HEK293 (cell line): ENCODE measurements at regions not wholly inside any gene's neighbourhood (a gene's known extent, or its start where the extent isn't known, plus 50 kb on each side); places are given as distances from the start of the nearest gene placed in this dataset.

ENCODE experiments used
- CTCF ChIA-PET: fragments of 350-600 bp; formaldehyde crosslinking; extraction: SDS; loops from one replicate; lab custom pipeline; 2021; ENCODE audit warnings: antibody characterized with exemption; lab: Yijun Ruan, JAX
- POLR2A ChIA-PET: fragments of 300-600 bp; formaldehyde crosslinking; extraction: SDS; loops from one replicate; lab custom pipeline; 2020; ENCODE audit warnings: antibody characterized with exemption, inconsistent platforms; lab: Yijun Ruan, JAX
- H3K27ac ChIP-seq: fragments of 200-500 bp; sonication (Bioruptor generic); 2 replicates; pipeline ENCODE4 v1.5.1; 2014; ENCODE audit warnings: low read depth, low read length, control low read depth, inconsistent platforms; ENCODE audit errors: extremely low read depth
- H3K36me3 ChIP-seq, 2 experiments: fragments of 200-500 bp in 1 of 2; sonication (Bioruptor generic) in 1 of 2; 1 replicate in 1 of 2; 2 replicates in 1 of 2; pipeline ENCODE4 v1.5.1; 2014 to 2017; ENCODE audit warnings: inconsistent platforms in 2 of 2, low read length in 2 of 2; ENCODE audit not compliant: control insufficient read depth in 2 of 2, insufficient read depth in 1 of 2
- H3K4me1 ChIP-seq: fragments of 200-500 bp; sonication (Bioruptor generic); 2 replicates; pipeline ENCODE4 v1.5.1; 2014; ENCODE audit warnings: mild to moderate bottlenecking, low read length, inconsistent platforms; ENCODE audit not compliant: control insufficient read depth, insufficient read depth
- H3K4me3 ChIP-seq: 2 replicates; pipeline ENCODE4 v1.5.1; 2011; ENCODE audit warnings: low read depth, mild to moderate bottlenecking, control low read depth, low read length, moderate library complexity
- H3K9me3 ChIP-seq: fragments of 200-500 bp; sonication (Bioruptor generic); 2 replicates; pipeline ENCODE4 v1.5.1; 2014; ENCODE audit warnings: low read depth, low read length, inconsistent platforms; ENCODE audit not compliant: control insufficient read depth, insufficient read depth
- BCL11A ChIP-seq: fragments of 450-650 bp; formaldehyde crosslinking; IDR thresholded peaks from 2 replicates; pipeline ENCODE4 v1.5.1; 2016; ENCODE audit warnings: low read depth, missing biosample characterization, missing genetic modification characterization
- GLIS2 ChIP-seq: fragments of 450-650 bp; formaldehyde crosslinking; IDR thresholded peaks from 2 replicates; pipeline ENCODE4 v1.5.1; 2016; ENCODE audit warnings: missing biosample characterization, missing genetic modification characterization
- TRIM28 ChIP-seq: IDR thresholded peaks from 2 replicates; pipeline ENCODE4 v1.6.1; 2011; ENCODE audit warnings: low read length, control low read depth, borderline replicate concordance
- ZBTB20 ChIP-seq: fragments of 450-650 bp; formaldehyde crosslinking; IDR thresholded peaks from 2 replicates; pipeline ENCODE4 v1.5.1; 2016; ENCODE audit warnings: missing biosample characterization, missing genetic modification characterization
- ZBTB21 ChIP-seq: fragments of 450-650 bp; formaldehyde crosslinking; IDR thresholded peaks from 2 replicates; pipeline ENCODE4 v1.5.1; 2017; ENCODE audit warnings: missing biosample characterization, missing genetic modification characterization
- ZFHX2 ChIP-seq: fragments of 450-650 bp; formaldehyde crosslinking; conservative IDR thresholded peaks from 2 replicates; pipeline ENCODE4 v1.5.1; 2016; ENCODE audit warnings: missing biosample characterization, missing genetic modification characterization
- ZFP41 ChIP-seq: fragments of 450-650 bp; formaldehyde crosslinking; IDR thresholded peaks from 2 replicates; pipeline ENCODE4 v1.5.1; 2016; ENCODE audit warnings: missing biosample characterization, missing genetic modification characterization, borderline replicate concordance
- ZNF174 ChIP-seq: fragments of 450-650 bp; formaldehyde crosslinking; IDR thresholded peaks from 2 replicates; pipeline ENCODE4 v1.5.0; 2017; ENCODE audit warnings: missing biosample characterization, mild to moderate bottlenecking, missing genetic modification characterization
- ZNF214 ChIP-seq: fragments of 450-650 bp; formaldehyde crosslinking; IDR thresholded peaks from 2 replicates; pipeline ENCODE4 v1.5.1; 2017; ENCODE audit warnings: missing biosample characterization, mild to moderate bottlenecking, missing genetic modification characterization, borderline replicate concordance
- ZNF239 ChIP-seq: fragments of 450-650 bp; formaldehyde crosslinking; IDR thresholded peaks from 2 replicates; pipeline ENCODE4 v1.5.1; 2016; ENCODE audit warnings: missing biosample characterization, missing genetic modification characterization
- ZNF248 ChIP-seq: fragments of 450-650 bp; formaldehyde crosslinking; IDR thresholded peaks from 2 replicates; pipeline ENCODE4 v1.5.1; 2017; ENCODE audit warnings: missing biosample characterization, missing genetic modification characterization
- ZNF302 ChIP-seq: fragments of 450-650 bp; formaldehyde crosslinking; IDR thresholded peaks from 2 replicates; pipeline ENCODE4 v1.5.1; 2016; ENCODE audit warnings: missing biosample characterization, missing genetic modification characterization, low read depth
- ZNF391 ChIP-seq: fragments of 450-650 bp; formaldehyde crosslinking; IDR thresholded peaks from 2 replicates; pipeline ENCODE4 v1.5.1; 2016; ENCODE audit warnings: low read depth, missing biosample characterization, missing genetic modification characterization, borderline replicate concordance
- ZNF560 ChIP-seq: fragments of 450-650 bp; formaldehyde crosslinking; IDR thresholded peaks from 2 replicates; pipeline ENCODE4 v1.5.1; 2017; ENCODE audit warnings: missing biosample characterization, missing genetic modification characterization, borderline replicate concordance
- ZNF561 ChIP-seq: fragments of 450-650 bp; IDR thresholded peaks from 2 replicates; pipeline ENCODE4 v1.5.1; 2018; ENCODE audit warnings: missing biosample characterization, missing genetic modification characterization, borderline replicate concordance
- ZNF654 ChIP-seq: fragments of 450-650 bp; formaldehyde crosslinking; IDR thresholded peaks from 2 replicates; pipeline ENCODE4 v1.5.1; 2016; ENCODE audit warnings: low read depth, missing biosample characterization, missing genetic modification characterization
- ZNF670 ChIP-seq: fragments of 450-650 bp; formaldehyde crosslinking; IDR thresholded peaks from 2 replicates; pipeline ENCODE4 v1.5.1; 2016; ENCODE audit warnings: missing biosample characterization, missing genetic modification characterization, low read depth
- TF ChIP-seq, protein P1 (sequence below): fragments of 450-650 bp; formaldehyde crosslinking; IDR thresholded peaks from 2 replicates; pipeline ENCODE4 v1.5.1; 2017; ENCODE audit warnings: missing biosample characterization, missing genetic modification characterization
- TF ChIP-seq, protein P2 (sequence below): fragments of 450-650 bp; formaldehyde crosslinking; IDR thresholded peaks from 2 replicates; pipeline ENCODE4 v1.5.1; 2016; ENCODE audit warnings: missing biosample characterization, missing genetic modification characterization
- TF ChIP-seq, protein P3 (sequence below): fragments of 450-650 bp; formaldehyde crosslinking; IDR thresholded peaks from 2 replicates; pipeline ENCODE4 v1.5.1; 2016; ENCODE audit warnings: missing biosample characterization, missing genetic modification characterization
- TF ChIP-seq, protein P4 (sequence below): fragments of 450-650 bp; formaldehyde crosslinking; IDR thresholded peaks from 2 replicates; pipeline ENCODE4 v1.5.1; 2016; ENCODE audit warnings: missing biosample characterization, missing genetic modification characterization

DNA sequence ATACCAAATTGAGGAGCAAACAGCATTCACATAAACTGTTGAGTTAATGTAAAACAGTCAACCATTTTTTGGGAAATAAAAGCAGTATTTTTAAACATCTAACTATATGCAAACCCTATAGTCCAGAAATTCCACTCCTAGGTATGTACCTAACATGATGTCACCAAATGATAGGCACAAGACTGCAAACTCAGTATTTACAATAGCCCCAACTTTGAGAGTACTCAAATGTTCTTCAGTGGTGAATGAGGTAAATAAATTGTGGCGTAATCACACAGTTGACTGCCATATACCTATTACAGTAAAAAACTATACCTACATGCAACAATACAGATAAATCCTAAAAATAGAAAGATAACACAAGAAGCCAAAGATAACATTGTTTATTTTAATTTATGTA lies 1243.8 kb upstream of the ADGRL3 start (continued):
- no peak for TF ChIP-seq ZNF302 (tag by site-specific recombination)

DNA sequence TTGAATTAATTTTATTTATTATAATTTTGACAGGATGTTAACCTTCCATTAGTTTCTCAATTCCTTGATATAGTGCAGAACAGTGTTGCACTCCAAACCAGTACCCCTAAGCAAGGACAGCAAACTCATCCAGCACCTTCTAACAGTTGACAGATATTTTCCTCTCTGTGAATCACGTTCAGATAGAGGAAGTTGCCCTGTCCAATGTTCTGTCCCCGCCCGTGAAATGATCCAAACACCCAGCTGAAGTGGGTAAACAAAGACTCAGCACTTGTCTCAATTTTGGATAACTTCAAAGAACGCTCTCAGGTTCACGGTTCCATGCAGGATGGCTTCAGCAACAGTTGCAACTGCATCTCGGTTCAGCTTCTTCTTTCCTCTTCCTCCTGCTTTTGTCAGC lies 1240.0 kb upstream of the ADGRL3 start:
- ChIA-PET CTCF (no interaction called here), POLR2A (no interaction called here)
- Histone ChIP-seq H3K4me1 (no peaks in the 10 kb centered on the region), H3K27ac (no peak overlapping the region), H3K9me3 (no peaks in the 10 kb centered on the region), H3K4me3 (no peak overlapping the region), H3K36me3 (no peaks in the 10 kb centered on the region)
- TF ChIP-seq, protein P1, sequence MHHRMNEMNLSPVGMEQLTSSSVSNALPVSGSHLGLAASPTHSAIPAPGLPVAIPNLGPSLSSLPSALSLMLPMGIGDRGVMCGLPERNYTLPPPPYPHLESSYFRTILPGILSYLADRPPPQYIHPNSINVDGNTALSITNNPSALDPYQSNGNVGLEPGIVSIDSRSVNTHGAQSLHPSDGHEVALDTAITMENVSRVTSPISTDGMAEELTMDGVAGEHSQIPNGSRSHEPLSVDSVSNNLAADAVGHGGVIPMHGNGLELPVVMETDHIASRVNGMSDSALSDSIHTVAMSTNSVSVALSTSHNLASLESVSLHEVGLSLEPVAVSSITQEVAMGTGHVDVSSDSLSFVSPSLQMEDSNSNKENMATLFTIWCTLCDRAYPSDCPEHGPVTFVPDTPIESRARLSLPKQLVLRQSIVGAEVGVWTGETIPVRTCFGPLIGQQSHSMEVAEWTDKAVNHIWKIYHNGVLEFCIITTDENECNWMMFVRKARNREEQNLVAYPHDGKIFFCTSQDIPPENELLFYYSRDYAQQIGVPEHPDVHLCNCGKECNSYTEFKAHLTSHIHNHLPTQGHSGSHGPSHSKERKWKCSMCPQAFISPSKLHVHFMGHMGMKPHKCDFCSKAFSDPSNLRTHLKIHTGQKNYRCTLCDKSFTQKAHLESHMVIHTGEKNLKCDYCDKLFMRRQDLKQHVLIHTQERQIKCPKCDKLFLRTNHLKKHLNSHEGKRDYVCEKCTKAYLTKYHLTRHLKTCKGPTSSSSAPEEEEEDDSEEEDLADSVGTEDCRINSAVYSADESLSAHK (tag by site-specific recombination) = no peak
- no peak for TF ChIP-seq ZNF174
- no peak for TF ChIP-seq ZNF391 (tag by site-specific recombination)

DNA sequence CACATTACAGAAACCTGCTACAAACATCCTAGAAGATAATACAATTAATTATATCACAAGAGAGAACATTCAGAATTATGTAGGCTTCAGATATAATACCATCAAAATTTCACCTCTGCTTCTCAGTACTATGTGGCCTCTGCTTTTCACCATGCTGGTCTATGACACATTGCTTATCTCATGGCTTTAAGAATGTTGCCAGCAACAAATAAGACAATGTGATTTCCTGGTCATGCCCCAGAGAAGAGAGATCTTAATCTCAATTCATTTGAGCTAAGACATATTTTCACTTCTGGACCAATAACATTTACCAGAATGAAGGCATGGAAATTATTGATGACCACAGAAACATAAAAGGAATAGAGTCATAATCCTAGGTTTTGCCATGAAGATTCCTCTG lies 1233.4 kb upstream of the ADGRL3 start:
- ChIA-PET CTCF (no interaction called here), POLR2A (no interaction called here)
- Histone ChIP-seq H3K27ac (no peak overlapping the region), H3K4me3 (no peak overlapping the region), H3K36me3 (no peaks in the 10 kb centered on the region), H3K9me3 (no peaks in the 10 kb centered on the region), H3K4me1 (no peaks in the 10 kb centered on the region)
- TF ChIP-seq ZNF214 (tag by site-specific recombination) (no peak), GLIS2 (tag by site-specific recombination) (no peak), ZBTB21 (no peak), ZNF239 (tag by site-specific recombination) (no peak), ZNF248 (tag by site-specific recombination) (no peak), ZNF560 (tag by site-specific recombination) (no peak), ZFP41 (tag by site-specific recombination) (no peak), ZBTB20 (tag by site-specific recombination) (no peak), ZNF561 (tag by site-specific recombination) (no peak), ZFHX2 (tag by site-specific recombination) (no peak), BCL11A (no peak), TRIM28 (no peak), ZNF654 (tag by site-specific recombination) (no peak), ZNF670 (no peak)
- TF ChIP-seq, protein P2, sequence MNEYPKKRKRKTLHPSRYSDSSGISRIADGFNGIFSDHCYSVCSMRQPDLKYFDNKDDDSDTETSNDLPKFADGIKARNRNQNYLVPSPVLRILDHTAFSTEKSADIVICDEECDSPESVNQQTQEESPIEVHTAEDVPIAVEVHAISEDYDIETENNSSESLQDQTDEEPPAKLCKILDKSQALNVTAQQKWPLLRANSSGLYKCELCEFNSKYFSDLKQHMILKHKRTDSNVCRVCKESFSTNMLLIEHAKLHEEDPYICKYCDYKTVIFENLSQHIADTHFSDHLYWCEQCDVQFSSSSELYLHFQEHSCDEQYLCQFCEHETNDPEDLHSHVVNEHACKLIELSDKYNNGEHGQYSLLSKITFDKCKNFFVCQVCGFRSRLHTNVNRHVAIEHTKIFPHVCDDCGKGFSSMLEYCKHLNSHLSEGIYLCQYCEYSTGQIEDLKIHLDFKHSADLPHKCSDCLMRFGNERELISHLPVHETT = no peak
- TF ChIP-seq, protein P3, sequence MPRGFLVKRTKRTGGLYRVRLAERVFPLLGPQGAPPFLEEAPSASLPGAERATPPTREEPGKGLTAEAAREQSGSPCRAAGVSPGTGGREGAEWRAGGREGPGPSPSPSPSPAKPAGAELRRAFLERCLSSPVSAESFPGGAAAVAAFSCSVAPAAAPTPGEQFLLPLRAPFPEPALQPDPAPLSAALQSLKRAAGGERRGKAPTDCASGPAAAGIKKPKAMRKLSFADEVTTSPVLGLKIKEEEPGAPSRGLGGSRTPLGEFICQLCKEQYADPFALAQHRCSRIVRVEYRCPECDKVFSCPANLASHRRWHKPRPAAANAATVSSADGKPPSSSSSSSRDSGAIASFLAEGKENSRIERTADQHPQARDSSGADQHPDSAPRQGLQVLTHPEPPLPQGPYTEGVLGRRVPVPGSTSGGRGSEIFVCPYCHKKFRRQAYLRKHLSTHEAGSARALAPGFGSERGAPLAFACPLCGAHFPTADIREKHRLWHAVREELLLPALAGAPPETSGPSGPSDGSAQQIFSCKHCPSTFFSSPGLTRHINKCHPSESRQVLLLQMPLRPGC = no peak
- TF ChIP-seq, protein P4, sequence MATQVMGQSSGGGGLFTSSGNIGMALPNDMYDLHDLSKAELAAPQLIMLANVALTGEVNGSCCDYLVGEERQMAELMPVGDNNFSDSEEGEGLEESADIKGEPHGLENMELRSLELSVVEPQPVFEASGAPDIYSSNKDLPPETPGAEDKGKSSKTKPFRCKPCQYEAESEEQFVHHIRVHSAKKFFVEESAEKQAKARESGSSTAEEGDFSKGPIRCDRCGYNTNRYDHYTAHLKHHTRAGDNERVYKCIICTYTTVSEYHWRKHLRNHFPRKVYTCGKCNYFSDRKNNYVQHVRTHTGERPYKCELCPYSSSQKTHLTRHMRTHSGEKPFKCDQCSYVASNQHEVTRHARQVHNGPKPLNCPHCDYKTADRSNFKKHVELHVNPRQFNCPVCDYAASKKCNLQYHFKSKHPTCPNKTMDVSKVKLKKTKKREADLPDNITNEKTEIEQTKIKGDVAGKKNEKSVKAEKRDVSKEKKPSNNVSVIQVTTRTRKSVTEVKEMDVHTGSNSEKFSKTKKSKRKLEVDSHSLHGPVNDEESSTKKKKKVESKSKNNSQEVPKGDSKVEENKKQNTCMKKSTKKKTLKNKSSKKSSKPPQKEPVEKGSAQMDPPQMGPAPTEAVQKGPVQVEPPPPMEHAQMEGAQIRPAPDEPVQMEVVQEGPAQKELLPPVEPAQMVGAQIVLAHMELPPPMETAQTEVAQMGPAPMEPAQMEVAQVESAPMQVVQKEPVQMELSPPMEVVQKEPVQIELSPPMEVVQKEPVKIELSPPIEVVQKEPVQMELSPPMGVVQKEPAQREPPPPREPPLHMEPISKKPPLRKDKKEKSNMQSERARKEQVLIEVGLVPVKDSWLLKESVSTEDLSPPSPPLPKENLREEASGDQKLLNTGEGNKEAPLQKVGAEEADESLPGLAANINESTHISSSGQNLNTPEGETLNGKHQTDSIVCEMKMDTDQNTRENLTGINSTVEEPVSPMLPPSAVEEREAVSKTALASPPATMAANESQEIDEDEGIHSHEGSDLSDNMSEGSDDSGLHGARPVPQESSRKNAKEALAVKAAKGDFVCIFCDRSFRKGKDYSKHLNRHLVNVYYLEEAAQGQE (tag by site-specific recombination) = no peak
